WTC11 (cell line): ENCODE measurements at regions not wholly inside any gene's neighbourhood (a gene's known extent, or its start where the extent isn't known, plus 50 kb on each side); places are given as distances from the start of the nearest gene placed in this dataset.

Experiments
- ATAC-seq: fragments of 200-7000 bp; cut with Tn5 transposase; 2 replicates; pipeline ENCODE4 v1.10.0; 2021; ENCODE audit warnings: mild to moderate bottlenecking, moderate library complexity
- CTCF ChIA-PET: fragments of 300-600 bp; sonication (Branson Sonifier 250); formaldehyde crosslinking; loops from one replicate; lab custom pipeline; 2021; ENCODE audit warnings: antibody characterized with exemption; lab: Charles Lee
- POLR2A ChIA-PET: fragments of 350-600 bp; sonication (Branson Sonifier 250); formaldehyde crosslinking; loops from one replicate; lab custom pipeline; 2021; ENCODE audit warnings: antibody characterized with exemption; lab: Charles Lee
- DNase-seq: peaks from one replicate; pipeline ENCODE4 v3.0.0; 2021; ENCODE audit warnings: low spot score
- H3K27ac Mint-ChIP-seq: 2 replicates; pipeline ENCODE4 v1.8.0; 2021; ENCODE audit warnings: mixed read lengths
- H3K27me3 Mint-ChIP-seq: 2 replicates; pipeline ENCODE4 v1.8.0; 2021; ENCODE audit warnings: low read depth, mild to moderate bottlenecking, moderate library complexity, mixed read lengths
- H3K36me3 Mint-ChIP-seq: 2 replicates; pipeline ENCODE4 v1.8.0; 2021; ENCODE audit warnings: mixed read lengths
- H3K4me1 Mint-ChIP-seq: 2 replicates; pipeline ENCODE4 v1.8.0; 2022; ENCODE audit warnings: mixed read lengths
- H3K4me3 Mint-ChIP-seq: 2 replicates; pipeline ENCODE4 v1.8.0; 2021; ENCODE audit warnings: mild to moderate bottlenecking, moderate library complexity, mixed read lengths
- H3K9me3 Mint-ChIP-seq: 2 replicates; pipeline ENCODE4 v1.8.0; 2021; ENCODE audit warnings: mixed read lengths
- AFF4 ChIP-seq: sonication (generic); formaldehyde crosslinking; IDR thresholded peaks from 2 replicates; pipeline ENCODE4 v1.8.1; 2023; ENCODE audit warnings: mild to moderate bottlenecking, missing genetic modification reagents, borderline replicate concordance
- ATF1 ChIP-seq: sonication (generic); formaldehyde crosslinking; IDR thresholded peaks from 2 replicates; pipeline ENCODE4 v1.8.1; 2023; ENCODE audit warnings: mild to moderate bottlenecking, moderate library complexity, missing genetic modification reagents
- CBFB ChIP-seq: sonication (generic); formaldehyde crosslinking; IDR thresholded peaks from 2 replicates; pipeline ENCODE4 v1.8.1; 2022; ENCODE audit warnings: mild to moderate bottlenecking, low read depth, missing genetic modification reagents
- CTCF ChIP-seq: fragments of 200-600 bp; IDR thresholded peaks from 2 replicates; pipeline ENCODE4 v1.8.0; 2022; ENCODE audit warnings: antibody characterized with exemption
- E2F1 ChIP-seq: sonication (generic); formaldehyde crosslinking; IDR thresholded peaks from 2 replicates; pipeline ENCODE4 v1.8.0; 2022; ENCODE audit warnings: mild to moderate bottlenecking, missing genetic modification reagents
- E2F4 ChIP-seq: sonication (generic); formaldehyde crosslinking; IDR thresholded peaks from 2 replicates; pipeline ENCODE4 v1.8.1; 2022; ENCODE audit warnings: low read depth, mild to moderate bottlenecking, moderate library complexity, missing genetic modification reagents, borderline replicate concordance
- ETV6 ChIP-seq: sonication (generic); formaldehyde crosslinking; IDR thresholded peaks from 2 replicates; pipeline ENCODE4 v1.8.1; 2022; ENCODE audit warnings: mild to moderate bottlenecking, missing genetic modification reagents
- FOXJ3 ChIP-seq: sonication (generic); formaldehyde crosslinking; IDR thresholded peaks from 2 replicates; pipeline ENCODE4 v1.9.0; 2021; ENCODE audit warnings: missing genetic modification reagents, mild to moderate bottlenecking, borderline replicate concordance
- FOXP1 ChIP-seq: sonication (generic); formaldehyde crosslinking; IDR thresholded peaks from 2 replicates; pipeline ENCODE4 v1.8.0; 2022; ENCODE audit warnings: missing genetic modification reagents, mild to moderate bottlenecking, moderate library complexity, borderline replicate concordance
- GTF2I ChIP-seq: fragments of 250-450 bp; sonication (Bioruptor Pico); conservative IDR thresholded peaks from 2 replicates; pipeline ENCODE4 v1.4.0; 2021; ENCODE audit warnings: mild to moderate bottlenecking
- HMGXB4 ChIP-seq: sonication (generic); formaldehyde crosslinking; IDR thresholded peaks from 2 replicates; pipeline ENCODE4 v1.8.1; 2023; ENCODE audit warnings: mild to moderate bottlenecking, moderate library complexity, missing genetic modification reagents
- IRF1 ChIP-seq: sonication (generic); formaldehyde crosslinking; IDR thresholded peaks from 2 replicates; pipeline ENCODE4 v1.8.0; 2023; ENCODE audit warnings: missing genetic modification reagents
- IRF2 ChIP-seq: sonication (generic); formaldehyde crosslinking; IDR thresholded peaks from 2 replicates; pipeline ENCODE4 v1.8.0; 2022; ENCODE audit warnings: low read depth, missing genetic modification reagents, borderline replicate concordance
- JAZF1 ChIP-seq: fragments of 250-450 bp; sonication (Bioruptor Pico); IDR thresholded peaks from 2 replicates; pipeline ENCODE4 v1.9.0; 2021; ENCODE audit warnings: moderate library complexity, mild to moderate bottlenecking, inconsistent platforms
- JUN ChIP-seq: sonication (generic); formaldehyde crosslinking; IDR thresholded peaks from 2 replicates; pipeline ENCODE4 v1.8.0; 2023; ENCODE audit warnings: mild to moderate bottlenecking, missing genetic modification reagents
- OVOL2 ChIP-seq: fragments of 250-450 bp; sonication (Bioruptor Pico); IDR thresholded peaks from 2 replicates; pipeline ENCODE4 v1.9.0; 2021; ENCODE audit warnings: mild to moderate bottlenecking, borderline replicate concordance
- PRRX2 ChIP-seq: fragments of 250-450 bp; sonication (Bioruptor Pico); IDR thresholded peaks from 2 replicates; pipeline ENCODE4 v1.8.0; 2021; ENCODE audit warnings: mild to moderate bottlenecking
- SMAD3 ChIP-seq: sonication (generic); formaldehyde crosslinking; IDR thresholded peaks from 2 replicates; pipeline ENCODE4 v1.8.0; 2022; ENCODE audit warnings: missing genetic modification reagents, mild to moderate bottlenecking, borderline replicate concordance
- SMAD4 ChIP-seq: sonication (generic); formaldehyde crosslinking; IDR thresholded peaks from 2 replicates; pipeline ENCODE4 v1.8.0; 2022; ENCODE audit warnings: mild to moderate bottlenecking, missing genetic modification reagents
- ZBTB43 ChIP-seq: sonication (generic); formaldehyde crosslinking; IDR thresholded peaks from 2 replicates; pipeline ENCODE4 v1.8.1; 2023; ENCODE audit warnings: mild to moderate bottlenecking, missing genetic modification reagents
- ZNF232 ChIP-seq: sonication (generic); formaldehyde crosslinking; IDR thresholded peaks from 2 replicates; pipeline ENCODE4 v1.8.0; 2022; ENCODE audit warnings: mild to moderate bottlenecking, missing genetic modification reagents
- ZNF423 ChIP-seq: fragments of 250-450 bp; sonication (Bioruptor Pico); IDR thresholded peaks from 2 replicates; pipeline ENCODE4 v2.1.2; 2022; ENCODE audit warnings: mild to moderate bottlenecking, moderate library complexity
- ZNF512 ChIP-seq: sonication (generic); formaldehyde crosslinking; IDR thresholded peaks from 2 replicates; pipeline ENCODE4 v1.8.1; 2022; ENCODE audit warnings: missing genetic modification reagents, borderline replicate concordance

- POLR2A ChIA-PET = no interaction called here
- no peak for DNase-seq
- no peaks in the 10 kb centered on the region for H3K36me3 Mint-ChIP-seq
- TF ChIP-seq GTF2I (CRISPR knock-in tag) (no peak), FOXP1 (CRISPR knock-in tag) (no peak), CBFB (CRISPR knock-in tag) (no peak), JAZF1 (no peak), ETV6 (no peak), ZNF423 (no peak), SMAD3 (no peak), IRF2 (CRISPR knock-in tag) (no peak), E2F1 (CRISPR knock-in tag) (no peak), OVOL2 (CRISPR knock-in tag) (no peak), E2F4 (no peak)
- TF ChIP-seq, all 79 proteins: peak for 0
- Mint-ChIP-seq H3K27ac (no peak overlapping the region), H3K9me3 (peaks cover 8% of the 10 kb centered on the region), H3K4me1 (no peaks in the 10 kb centered on the region), H3K27me3 (no peaks in the 10 kb centered on the region), H3K4me3 (no peak overlapping the region)
- CTCF ChIA-PET = no interaction called here
- ATAC-seq = no peak
Observed at GRCh38 chr3:76266511-76266910, 481.2 kb upstream of the ZNF717 start.

GRCh38 chr3:76267851-76268380, 482.6 kb upstream of the ZNF717 start:
- H3K4me1 Mint-ChIP-seq = no peaks in the 10 kb centered on the region
- H3K36me3 Mint-ChIP-seq = no peaks in the 10 kb centered on the region
- POLR2A ChIA-PET = no interaction called here
- no peak overlapping the region for H3K4me3 Mint-ChIP-seq
- ATAC-seq = no peak
- CTCF ChIA-PET = no interaction called here
- H3K9me3 Mint-ChIP-seq = peaks cover 8% of the 10 kb centered on the region
- no peak overlapping the region for H3K27ac Mint-ChIP-seq
- no peak for DNase-seq
- no peaks in the 10 kb centered on the region for H3K27me3 Mint-ChIP-seq
- no peak for TF ChIP-seq AFF4 (CRISPR knock-in tag)
- no peak for TF ChIP-seq ZNF232 (CRISPR knock-in tag)
- no peak for TF ChIP-seq ZBTB43
- no peak for TF ChIP-seq SMAD4 (CRISPR knock-in tag)
- TF ChIP-seq ATF1 (CRISPR knock-in tag) = no peak
- no peak for TF ChIP-seq FOXJ3 (CRISPR knock-in tag)
- TF ChIP-seq IRF1 (CRISPR knock-in tag) = no peak
- no peak for TF ChIP-seq GTF2I (CRISPR knock-in tag)
- no peak for TF ChIP-seq HMGXB4 (CRISPR knock-in tag)
- no peak for TF ChIP-seq CTCF
- no peak for TF ChIP-seq ZNF512 (CRISPR knock-in tag)
- no peak for TF ChIP-seq PRRX2 (CRISPR knock-in tag)
- TF ChIP-seq JUN (CRISPR knock-in tag) = no peak
